MM.1S (cell line): ENCODE measurements at regions not wholly inside any gene's neighbourhood (a gene's known extent, or its start where the extent isn't known, plus 50 kb on each side); places are given as distances from the start of the nearest gene placed in this dataset.

ENCODE experiments used
- DNase-seq: peaks from one replicate; pipeline ENCODE4 v3.0.0-alpha.2; 2015
- H2AFZ ChIP-seq: fragments of 300-600 bp; sonication (generic); 2 replicates; pipeline ENCODE4 v1.6.0; 2016; ENCODE audit warnings: antibody characterized with exemption, low read length
- H3F3A ChIP-seq: fragments of 300-600 bp; sonication (generic); 2 replicates; pipeline ENCODE4 v1.6.1; 2016; ENCODE audit warnings: mild to moderate bottlenecking, antibody characterized with exemption, low read length, moderate library complexity, mixed read lengths; ENCODE audit not compliant: insufficient read depth
- H3K27ac ChIP-seq: fragments of 300-600 bp; sonication (generic); 2 replicates; pipeline ENCODE4 v1.5.1; 2016; ENCODE audit warnings: mild to moderate bottlenecking, low read length
- H3K27me3 ChIP-seq: fragments of 300-600 bp; sonication (generic); replicated peaks from 2 replicates; pipeline ENCODE4 v1.6.0; 2016; ENCODE audit warnings: low read length; ENCODE audit not compliant: insufficient read depth
- H3K36me3 ChIP-seq: fragments of 300-600 bp; sonication (generic); replicated peaks from 2 replicates; pipeline ENCODE4 v1.6.1; 2016; ENCODE audit warnings: mild to moderate bottlenecking, low read length, mixed read lengths; ENCODE audit not compliant: insufficient read depth
- H3K4me1 ChIP-seq: fragments of 300-600 bp; sonication (generic); 2 replicates; pipeline ENCODE4 v1.6.1; 2016; ENCODE audit warnings: low read length, mixed read lengths
- H3K4me2 ChIP-seq: fragments of 300-600 bp; sonication (generic); 2 replicates; pipeline ENCODE4 v1.6.0; 2016; ENCODE audit warnings: low read depth, low read length
- H3K4me3 ChIP-seq: fragments of 300-600 bp; sonication (generic); 2 replicates; pipeline ENCODE4 v1.5.1; 2016; ENCODE audit warnings: low read length, mixed read lengths
- H3K79me2 ChIP-seq: fragments of 300-600 bp; sonication (generic); 2 replicates; pipeline ENCODE4 v1.6.1; 2016; ENCODE audit warnings: mixed run types, low read length, mixed read lengths
- H3K9ac ChIP-seq: fragments of 300-600 bp; sonication (generic); 2 replicates; pipeline ENCODE4 v1.6.1; 2016; ENCODE audit warnings: low read length, mixed read lengths
- H3K9me2 ChIP-seq: fragments of 300-600 bp; sonication (generic); replicated peaks from 2 replicates; pipeline ENCODE4 v1.6.1; 2016; ENCODE audit warnings: mild to moderate bottlenecking, low read length, mixed read lengths; ENCODE audit not compliant: insufficient read depth
- H3K9me3 ChIP-seq: fragments of 300-600 bp; sonication (generic); replicated peaks from 2 replicates; pipeline ENCODE4 v1.6.1; 2016; ENCODE audit warnings: mild to moderate bottlenecking, low read length, mixed read lengths; ENCODE audit not compliant: insufficient read depth
- H4K20me1 ChIP-seq: fragments of 300-600 bp; sonication (generic); 2 replicates; pipeline ENCODE4 v1.6.1; 2016; ENCODE audit warnings: mild to moderate bottlenecking, low read length, moderate library complexity, mixed read lengths; ENCODE audit not compliant: insufficient read depth
- CTCF ChIP-seq: fragments of 300-600 bp; sonication (generic); IDR thresholded peaks from 2 replicates; pipeline ENCODE4 v1.5.1; 2016; ENCODE audit warnings: antibody characterized with exemption, low read length, mixed read lengths
- EZH2 ChIP-seq: fragments of 300-600 bp; sonication (generic); optimal IDR thresholded peaks from 2 replicates; pipeline ENCODE3; 2017; ENCODE audit warnings: low read depth, mild to moderate bottlenecking, antibody characterized with exemption, low read length, mixed read lengths
- EZH2phosphoT487 ChIP-seq: fragments of 300-600 bp; sonication (generic); IDR thresholded peaks from 2 replicates; pipeline ENCODE4 v1.6.1; 2018; ENCODE audit warnings: antibody characterized with exemption, low read length

- no peak for DNase-seq
- Histone ChIP-seq H3K9me2 (no peaks in the 10 kb centered on the region), H3F3A (no peaks in the 10 kb centered on the region), H2AFZ (no peak overlapping the region), H3K4me3 (no peak overlapping the region), H4K20me1 (no peaks in the 10 kb centered on the region), H3K4me2 (no peak overlapping the region), H3K79me2 (no peaks in the 10 kb centered on the region), H3K9ac (no peak overlapping the region), H3K27me3 (peaks cover 8% of the 10 kb centered on the region; the same call in 1 of the 2 replicates), H3K36me3 (no peaks in the 10 kb centered on the region), H3K27ac (no peak overlapping the region), H3K4me1 (no peaks in the 10 kb centered on the region), H3K9me3 (no peaks in the 10 kb centered on the region)
- no peak for TF ChIP-seq EZH2phosphoT487
- no peak for TF ChIP-seq EZH2
- no peak for TF ChIP-seq CTCF
Observed at GRCh38 chr9:103802068-103802467, 292.0 kb upstream of the SMC2 start.

- H3K9ac ChIP-seq: no peak overlapping the region
- peaks cover 8% of the 10 kb centered on the region; the same call in 1 of the 2 replicates for H3K27me3 ChIP-seq
- H2AFZ ChIP-seq: no peak overlapping the region
- no peak overlapping the region for H3K4me3 ChIP-seq
- no peaks in the 10 kb centered on the region for H3K4me1 ChIP-seq
- no peak for TF ChIP-seq EZH2phosphoT487
- TF ChIP-seq EZH2: no peak
- no peak for TF ChIP-seq CTCF
- H3K27ac ChIP-seq: no peak overlapping the region
- H3K9me3 ChIP-seq: no peaks in the 10 kb centered on the region
- no peaks in the 10 kb centered on the region for H3K36me3 ChIP-seq
- H3F3A ChIP-seq: no peaks in the 10 kb centered on the region
- H3K79me2 ChIP-seq: no peaks in the 10 kb centered on the region
- no peak for DNase-seq
- no peaks in the 10 kb centered on the region for H3K9me2 ChIP-seq
- no peaks in the 10 kb centered on the region for H4K20me1 ChIP-seq
- no peak overlapping the region for H3K4me2 ChIP-seq
Observed at GRCh38 chr9:103803245-103803644, 290.9 kb upstream of the SMC2 start.

GRCh38 chr9:103804077-103804735 is 289.9 kb upstream of the SMC2 start:
- H3K27me3 ChIP-seq: peaks cover 4% of the 10 kb centered on the region; the same call in 1 of the 2 replicates
- H3K4me2 ChIP-seq: no peak overlapping the region
- TF ChIP-seq CTCF (no peak), EZH2phosphoT487 (no peak), EZH2 (no peak)
- no peaks in the 10 kb centered on the region for H3K4me1 ChIP-seq
- no peak overlapping the region for H2AFZ ChIP-seq
- no peak for DNase-seq
- no peak overlapping the region for H3K9ac ChIP-seq
- H4K20me1 ChIP-seq: no peaks in the 10 kb centered on the region
- H3F3A ChIP-seq: no peaks in the 10 kb centered on the region
- no peaks in the 10 kb centered on the region for H3K79me2 ChIP-seq
- no peaks in the 10 kb centered on the region for H3K9me3 ChIP-seq
- H3K9me2 ChIP-seq: no peaks in the 10 kb centered on the region
- H3K36me3 ChIP-seq: no peaks in the 10 kb centered on the region
- no peak overlapping the region for H3K4me3 ChIP-seq
- no peak overlapping the region for H3K27ac ChIP-seq
